Tibial artery (tissue), 4 donors: ENCODE measurements at regions not wholly inside any gene's neighbourhood (a gene's known extent, or its start where the extent isn't known, plus 50 kb on each side); places are given as distances from the start of the nearest gene placed in this dataset.

Source experiments
- DNase-seq, 2 donors: peaks; one replicate each; pipeline ENCODE4 v3.0.0-alpha.2; 2019
- H3K27ac ChIP-seq, 2 donors: fragments of 200-600 bp; sonication (generic) in 1 of 2; 1 replicate in 1 of 2; 2 replicates in 1 of 2; pipeline ENCODE4 v1.5.1; 2018 to 2019; ENCODE audit warnings: mild to moderate bottlenecking in 1 of 2
- H3K27me3 ChIP-seq, 2 donors: fragments of 200-600 bp; sonication (generic) in 1 of 2; one replicate each; pipeline versions ENCODE4 v1.5.1 to v1.6.0; 2016 to 2019
- H3K36me3 ChIP-seq, 3 donors: fragments of 200-600 bp; sonication (generic) in 2 of 3; one replicate each; pipeline ENCODE4 v1.5.1; 2016 to 2019; ENCODE audit warnings: mild to moderate bottlenecking in 2 of 3
- H3K4me1 ChIP-seq, 4 donors: fragments of 200-600 bp; sonication (generic) in 2 of 4; 1 replicate in 3 of 4; 2 replicates in 1 of 4; pipeline ENCODE4 v1.5.1; 2016 to 2019
- H3K4me3 ChIP-seq, 2 donors: fragments of 200-600 bp; sonication (generic) in 1 of 2; 1 replicate in 1 of 2; 2 replicates in 1 of 2; pipeline ENCODE4 v1.5.1; 2018 to 2019; ENCODE audit warnings: mild to moderate bottlenecking in 2 of 2
- H3K9me3 ChIP-seq, 3 donors: fragments of 200-600 bp; sonication (generic) in 1 of 3; one replicate each; pipeline ENCODE4 v1.5.1; 2016 to 2019
- CTCF ChIP-seq, 2 experiments: fragments of 200-600 bp in 1 of 2; fragments of 450-650 bp in 1 of 2; IDR thresholded peaks; one replicate each; pipeline ENCODE4 v1.5.1; 2017 to 2019; ENCODE audit warnings: antibody characterized with exemption in 2 of 2, mild to moderate bottlenecking in 1 of 2, moderate library complexity in 1 of 2
- intact Hi-C: fragments of 100-400 bp; cut with DNase I; formaldehyde crosslinking; loops from one replicate; pipeline ENCODE4 v1.15.0; 2023; ENCODE audit warnings: low total_unique reads

GRCh38 chr6:54617730-54618129, 228.8 kb upstream of the FAM83B start:
- Histone ChIP-seq H3K27ac (peak overlapping the region; percentile 20 to 47), H3K4me3 (no peak overlapping the region), H3K9me3 (no peaks in the 10 kb centered on the region), H3K36me3 (no peaks in the 10 kb centered on the region), H3K4me1 (peaks cover 0 to 29% (median 2%) of the 10 kb centered on the region in 4 donors), H3K27me3 (no peaks in the 10 kb centered on the region)
- TF ChIP-seq CTCF (IDR thresholded peaks at IDR 0.05) = no peak
- DNase-seq = no peak
- intact Hi-C loops = no loop called here

GRCh38 chr6:54618572-54618971, 228.0 kb upstream of the FAM83B start:
- Histone ChIP-seq H3K4me3 (no peak overlapping the region), H3K9me3 (no peaks in the 10 kb centered on the region), H3K36me3 (no peaks in the 10 kb centered on the region), H3K27ac (peak overlapping the region in 1 of 2 donors; percentile 47), H3K4me1 (peaks cover 0 to 29% (median 2%) of the 10 kb centered on the region in 4 donors), H3K27me3 (no peaks in the 10 kb centered on the region)
- intact Hi-C loops = no loop called here
- no peak for TF ChIP-seq CTCF (IDR thresholded peaks at IDR 0.05)
- no peak for DNase-seq

GRCh38 chr6:54619102-54619501, 227.5 kb upstream of the FAM83B start:
- DNase-seq = no peak
- intact Hi-C loops = no loop called here
- Histone ChIP-seq H3K4me3 (no peak overlapping the region), H3K9me3 (no peaks in the 10 kb centered on the region), H3K27ac (no peak overlapping the region), H3K36me3 (no peaks in the 10 kb centered on the region), H3K4me1 (peaks cover 0 to 29% (median 2%) of the 10 kb centered on the region in 4 donors), H3K27me3 (no peaks in the 10 kb centered on the region)
- TF ChIP-seq CTCF (IDR thresholded peaks at IDR 0.05) = no peak

GRCh38 chr6:54621285-54621684, 225.3 kb upstream of the FAM83B start:
- peak; percentile 40 to 42 for TF ChIP-seq CTCF (IDR thresholded peaks at IDR 0.05)
- Histone ChIP-seq H3K4me3 (no peak overlapping the region), H3K27me3 (no peaks in the 10 kb centered on the region), H3K4me1 (peaks cover 0 to 29% (median 2%) of the 10 kb centered on the region in 4 donors), H3K36me3 (no peaks in the 10 kb centered on the region), H3K27ac (no peak overlapping the region), H3K9me3 (no peaks in the 10 kb centered on the region)
- intact Hi-C loops = no loop called here
- no peak for DNase-seq

- no peak overlapping the region for H3K4me3 ChIP-seq
- no peak for DNase-seq
- H3K27me3 ChIP-seq = no peaks in the 10 kb centered on the region
- H3K4me1 ChIP-seq = peaks cover 0 to 7% (median 0%) of the 10 kb centered on the region in 4 donors
- no peaks in the 10 kb centered on the region for H3K36me3 ChIP-seq
- intact Hi-C loops = no loop called here
- TF ChIP-seq CTCF (IDR thresholded peaks at IDR 0.05) = no peak
- H3K9me3 ChIP-seq = no peaks in the 10 kb centered on the region
- no peak overlapping the region for H3K27ac ChIP-seq
Observed at GRCh38 chr6:54624216-54624615, 222.4 kb upstream of the FAM83B start.

GRCh38 chr6:54624779-54625178, 221.8 kb upstream of the FAM83B start:
- Histone ChIP-seq H3K4me1 (peaks cover 0 to 4% (median 0%) of the 10 kb centered on the region in 4 donors), H3K27me3 (no peaks in the 10 kb centered on the region), H3K4me3 (no peak overlapping the region), H3K36me3 (no peaks in the 10 kb centered on the region), H3K27ac (no peak overlapping the region), H3K9me3 (no peaks in the 10 kb centered on the region)
- no peak for TF ChIP-seq CTCF (IDR thresholded peaks at IDR 0.05)
- DNase-seq = no peak
- intact Hi-C loops = no loop called here
